H1 (cell line): ENCODE measurements at regions not wholly inside any gene's neighbourhood (a gene's known extent, or its start where the extent isn't known, plus 50 kb on each side); places are given as distances from the start of the nearest gene placed in this dataset.

ENCODE experiments used
- CTCF ChIA-PET: fragments of 300-600 bp; sonication (Branson Sonifier 250); formaldehyde crosslinking; loops from one replicate; lab custom pipeline; 2021; ENCODE audit not compliant: partially characterized antibody; lab: Charles Lee
- POLR2A ChIA-PET: fragments of 300-600 bp; sonication (Branson Sonifier 250); formaldehyde crosslinking; loops from one replicate; lab custom pipeline; 2021; ENCODE audit warnings: inconsistent platforms; ENCODE audit not compliant: partially characterized antibody; lab: Charles Lee
- DNase-seq, 2 experiments: peaks; one replicate each; pipeline versions ENCODE4 v3.0.0 to v3.0.0-alpha.2; 2010 to 2022; ENCODE audit warnings: low spot score in 2 of 2, low read depth in 1 of 2, mixed read lengths in 1 of 2
- FAIRE-seq: peaks from 2 replicates; lab custom pipeline; 2011; peaks lifted over from hg19 to GRCh38; lab: Jason Lieb, UNC
- H2AFZ ChIP-seq: 2 replicates; pipeline ENCODE4 v1.8.1; 2012; ENCODE audit warnings: low read length, inconsistent platforms
- H2AK5ac ChIP-seq: 2 replicates; pipeline ENCODE4 v1.6.1; 2013; ENCODE audit warnings: low read depth, low read length
- H2BK120ac ChIP-seq: replicated peaks from 2 replicates; pipeline ENCODE3; 2013; ENCODE audit warnings: low read depth, low read length, inconsistent platforms
- H2BK12ac ChIP-seq: 2 replicates; pipeline ENCODE4 v1.6.1; 2013; ENCODE audit warnings: low read depth, low read length
- H2BK15ac ChIP-seq: 2 replicates; pipeline ENCODE4 v1.6.1; 2013; ENCODE audit warnings: low read length
- H2BK20ac ChIP-seq: 2 replicates; pipeline ENCODE4 v1.6.1; 2013; ENCODE audit warnings: low read length
- H2BK5ac ChIP-seq: 2 replicates; pipeline ENCODE4 v1.6.1; 2013; ENCODE audit warnings: low read depth, low read length
- H3K14ac ChIP-seq: 2 replicates; pipeline ENCODE4 v1.6.1; 2013; ENCODE audit warnings: inconsistent platforms; ENCODE audit not compliant: insufficient read length
- H3K18ac ChIP-seq: 2 replicates; pipeline ENCODE4 v1.6.1; 2013; ENCODE audit warnings: low read length; ENCODE audit errors: extremely low read depth
- H3K23ac ChIP-seq: 2 replicates; pipeline ENCODE4 v1.6.1; 2013; ENCODE audit warnings: inconsistent platforms; ENCODE audit not compliant: insufficient read length
- H3K23me2 ChIP-seq: 2 replicates; pipeline ENCODE4 v1.6.1; 2013; ENCODE audit warnings: low read depth, low read length
- H3K27ac ChIP-seq: 2 replicates; pipeline ENCODE4 v1.6.1; 2011; ENCODE audit warnings: low read depth, low read length, inconsistent platforms
- H3K27me3 ChIP-seq, 4 experiments: replicated peaks in 1 of 4; 1 replicate in 1 of 4; 2 replicates in 3 of 4; pipeline versions ENCODE4 v1.6.1 to v1.8.1; 2011 to 2013; ENCODE audit warnings: low read length in 3 of 4, mild to moderate bottlenecking in 3 of 4, inconsistent platforms in 2 of 4, mixed read lengths in 2 of 4, moderate library complexity in 1 of 4; ENCODE audit not compliant: control insufficient read depth in 3 of 4, insufficient read depth in 3 of 4; ENCODE audit errors: extremely low read depth in 1 of 4
- H3K36me3 ChIP-seq, 4 experiments: 2 replicates each; pipeline versions ENCODE4 v1.6.1 to v1.8.1; 2011 to 2013; ENCODE audit warnings: mild to moderate bottlenecking in 4 of 4, low read length in 3 of 4, moderate library complexity in 2 of 4, control low read depth in 1 of 4, inconsistent platforms in 1 of 4; ENCODE audit not compliant: insufficient read depth in 4 of 4, control insufficient read depth in 2 of 4
- H3K4ac ChIP-seq: replicated peaks from 2 replicates; pipeline ENCODE3; 2013; ENCODE audit warnings: low read length, low read depth, mixed read lengths, inconsistent platforms; ENCODE audit not compliant: insufficient read length
- H3K4me1 ChIP-seq, 4 experiments: replicated peaks in 1 of 4; 1 replicate in 1 of 4; 2 replicates in 3 of 4; pipeline versions ENCODE4 v1.6.1 to v1.8.1; 2011 to 2013; ENCODE audit warnings: low read length in 3 of 4, inconsistent platforms in 2 of 4, mixed read lengths in 1 of 4; ENCODE audit not compliant: insufficient read depth in 4 of 4, control insufficient read depth in 3 of 4
- H3K4me2 ChIP-seq, 2 experiments: 2 replicates each; pipeline versions ENCODE4 v1.6.1 to v1.8.1; 2011 to 2013; ENCODE audit warnings: low read depth in 2 of 2, low read length in 2 of 2, control low read depth in 1 of 2, inconsistent platforms in 1 of 2, mild to moderate bottlenecking in 1 of 2; ENCODE audit not compliant: insufficient read depth in 1 of 2
- H3K4me3 ChIP-seq, 4 experiments: fragments of 200-600, 300-600 bp in 1 of 4; sonication (generic), shearing (Covaris generic), sonication (Bioruptor Twin) in 1 of 4; 2 replicates each; pipeline versions ENCODE4 v1.5.1 to v1.8.1; 2011 to 2016; ENCODE audit warnings: low read length in 4 of 4, low read depth in 3 of 4, control low read depth in 2 of 4, inconsistent platforms in 2 of 4, mild to moderate bottlenecking in 2 of 4, mixed read lengths in 1 of 4, moderate library complexity in 1 of 4; ENCODE audit not compliant: insufficient read depth in 2 of 4; ENCODE audit errors: extremely low read depth in 1 of 4
- H3K56ac ChIP-seq: replicated peaks from 2 replicates; pipeline ENCODE3; 2013; ENCODE audit warnings: low read depth, mild to moderate bottlenecking, mixed read lengths, low read length, inconsistent platforms; ENCODE audit not compliant: insufficient read length
- H3K79me1 ChIP-seq: 2 replicates; pipeline ENCODE4 v1.6.1; 2013; ENCODE audit warnings: low read depth, low read length, control low read depth
- H3K79me2 ChIP-seq, 2 experiments: 2 replicates each; pipeline versions ENCODE4 v1.6.1 to v1.8.1; 2012 to 2013; ENCODE audit warnings: low read length in 2 of 2, mild to moderate bottlenecking in 2 of 2, inconsistent platforms in 1 of 2; ENCODE audit not compliant: insufficient read depth in 2 of 2, control insufficient read depth in 1 of 2
- H3K9ac ChIP-seq, 4 experiments: replicated peaks in 1 of 4; 1 replicate in 1 of 4; 2 replicates in 3 of 4; pipeline versions ENCODE4 v1.6.1 to v1.8.1; 2011 to 2013; ENCODE audit warnings: low read depth in 3 of 4, low read length in 3 of 4, control low read depth in 2 of 4, mild to moderate bottlenecking in 2 of 4, moderate library complexity in 2 of 4, inconsistent platforms in 1 of 4; ENCODE audit errors: extremely low read depth in 1 of 4
- H3K9me3 ChIP-seq, 2 experiments: 2 replicates each; pipeline versions ENCODE4 v1.6.1 to v1.8.1; 2012 to 2013; ENCODE audit warnings: mild to moderate bottlenecking in 2 of 2, moderate library complexity in 2 of 2, control low read depth in 1 of 2, inconsistent platforms in 1 of 2, low read depth in 1 of 2, low read length in 1 of 2, mixed read lengths in 1 of 2; ENCODE audit not compliant: insufficient read depth in 2 of 2
- H4K20me1 ChIP-seq, 2 experiments: replicated peaks in 1 of 2; 2 replicates each; pipeline versions ENCODE3 to v1.8.1; 2011 to 2013; ENCODE audit warnings: inconsistent platforms in 2 of 2, low read length in 2 of 2, mild to moderate bottlenecking in 1 of 2; ENCODE audit not compliant: insufficient read depth in 2 of 2, control insufficient read depth in 1 of 2
- H4K5ac ChIP-seq: 2 replicates; pipeline ENCODE4 v1.6.1; 2013; ENCODE audit warnings: low read length, low read depth, mixed read lengths, inconsistent platforms; ENCODE audit not compliant: insufficient read length
- H4K8ac ChIP-seq: 2 replicates; pipeline ENCODE4 v1.8.0; 2013; ENCODE audit warnings: mild to moderate bottlenecking, moderate library complexity, low read length, inconsistent platforms; ENCODE audit not compliant: insufficient read depth; ENCODE audit errors: extremely low read depth
- H4K91ac ChIP-seq: replicated peaks from 2 replicates; pipeline ENCODE3; 2013; ENCODE audit warnings: low read length, mixed read lengths, inconsistent platforms; ENCODE audit not compliant: insufficient read length
- BCL11A ChIP-seq, 2 experiments: IDR thresholded peaks; one replicate each; pipeline ENCODE4 v1.6.1; 2011; ENCODE audit warnings: low read depth in 2 of 2, low read length in 2 of 2, mild to moderate bottlenecking in 2 of 2
- EGR1 ChIP-seq: IDR thresholded peaks from 2 replicates; pipeline ENCODE4 v1.6.1; 2011; ENCODE audit warnings: low read depth, low read length, borderline replicate concordance
- RAD21 ChIP-seq, 2 experiments: IDR thresholded peaks in 1 of 2; conservative IDR thresholded peaks in 1 of 2; 2 replicates each; pipeline ENCODE4 v1.6.1; 2011; ENCODE audit warnings: low read depth in 2 of 2, low read length in 2 of 2, improper control_type of control experiment in 1 of 2, inconsistent platforms in 1 of 2, mild to moderate bottlenecking in 1 of 2, moderate library complexity in 1 of 2
- TAF1 ChIP-seq: IDR thresholded peaks from 2 replicates; pipeline ENCODE4 v1.6.1; 2011; ENCODE audit warnings: mild to moderate bottlenecking, low read depth, low read length
- WGBS, 2 experiments: shearing (Covaris generic) in 1 of 2; methylation state at CpG; one replicate each; pipeline versions ENCODE4 v1.1.6 to v1.1.7; 2013 to 2015; ENCODE audit warnings: low lambda C conversion rate in 2 of 2, mixed read lengths in 2 of 2, inconsistent platforms in 1 of 2, low coverage in 1 of 2, missing lambda C conversion rate in 1 of 2; ENCODE audit not compliant: insufficient replicate concordance in 2 of 2, insufficient coverage in 1 of 2, insufficient read length in 1 of 2; ENCODE audit errors: extremely low coverage in 1 of 2, missing lambda C conversion rate in 1 of 2; 5-methylcytosine and 5-hydroxymethylcytosine counted together

DNA sequence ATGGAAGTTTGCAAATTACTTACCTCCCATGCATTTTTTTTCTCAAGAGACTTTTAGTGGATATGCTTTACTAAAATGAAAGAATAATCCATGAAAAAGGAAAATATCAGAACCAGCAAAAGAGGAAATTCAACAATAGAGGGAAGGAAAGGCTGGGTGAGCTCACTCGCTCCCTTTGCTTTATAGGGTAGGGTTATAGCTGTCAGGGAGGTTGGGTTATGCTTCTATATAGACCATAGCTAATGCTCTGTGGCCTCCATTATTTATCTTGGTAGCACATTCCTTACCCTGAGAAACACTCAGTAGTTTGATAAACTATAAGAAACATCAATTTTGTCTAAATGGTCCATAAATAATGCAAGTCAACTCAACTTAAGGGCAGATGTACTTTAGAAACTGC, 215.9 kb upstream of the FAR2 start:
- Histone ChIP-seq H3K36me3 (no peaks in the 10 kb centered on the region), H2BK5ac (no peak overlapping the region), H3K23ac (no peak overlapping the region), H3K18ac (no peak overlapping the region), H4K20me1 (no peaks in the 10 kb centered on the region), H2AFZ (no peak overlapping the region), H3K9ac (no peak overlapping the region), H3K79me2 (no peaks in the 10 kb centered on the region), H3K14ac (no peak overlapping the region), H3K4me3 (no peak overlapping the region), H2BK120ac (no peak overlapping the region), H2BK15ac (no peak overlapping the region), H3K23me2 (no peaks in the 10 kb centered on the region), H4K8ac (no peak overlapping the region), H4K5ac (no peak overlapping the region), H3K4me2 (no peak overlapping the region), H3K27ac (no peak overlapping the region), H3K9me3 (no peaks in the 10 kb centered on the region), H3K4ac (no peak overlapping the region), H4K91ac (no peak overlapping the region), H3K56ac (no peak overlapping the region), H3K27me3 (no peaks in the 10 kb centered on the region), H3K4me1 (no peaks in the 10 kb centered on the region), H2AK5ac (no peak overlapping the region), H2BK20ac (no peak overlapping the region), H2BK12ac (no peak overlapping the region), H3K79me1 (no peaks in the 10 kb centered on the region)
- ChIA-PET CTCF (interaction anchor here (0.6 to 1.0 kb wide), 2 partner anchors 53 to 140 kb away, joined by 3 read pairs; no protein-coding TSS in a partner anchor), POLR2A (no interaction called here)
- no peak for FAIRE-seq
- DNase-seq = no peak
- TF ChIP-seq TAF1 (no peak), RAD21 (IDR thresholded peaks at IDR 0.05 in 1 of 2, conservative IDR thresholded peaks at IDR 0.05 in 1 of 2; ENCODE audit: low read depth in 2 of 2, low read length in 2 of 2) (no peak), EGR1 (no peak), BCL11A (IDR thresholded peaks at IDR 0.05; ENCODE audit: low read depth in 2 of 2, low read length in 2 of 2) (no peak)
- 100% methylated on average over 1 of the region's 1 CpG; no CpG with 5 or more reads in 1 of the 2 experiments for WGBS, 2 experiments
